IMR-90 (cell line): ENCODE measurements at regions not wholly inside any gene's neighbourhood (a gene's known extent, or its start where the extent isn't known, plus 50 kb on each side); places are given as distances from the start of the nearest gene placed in this dataset.

ENCODE experiments used
- ATAC-seq: fragments of 200-7000 bp; cut with Tn5 transposase; 2 replicates; pipeline ENCODE4 v1.9.1; 2020; ENCODE audit warnings: low read depth, mild to moderate bottlenecking, moderate library complexity
- BruUV-seq: library from RNA; stranded (reverse); fragments of 400-500 nt; replicated peaks from 2 replicates; lab custom pipeline; 2021; lab: Mats Ljungman, UMichigan
- CTCF ChIA-PET: fragments of 300-600 bp; formaldehyde crosslinking; extraction: SDS; loops from one replicate; lab custom pipeline; 2021; ENCODE audit warnings: antibody characterized with exemption; lab: Yijun Ruan, JAX
- POLR2A ChIA-PET: fragments of 300-600 bp; sonication (Branson Sonifier 250); formaldehyde crosslinking; loops from one replicate; lab custom pipeline; 2022; ENCODE audit warnings: antibody characterized with exemption; ENCODE audit not compliant: unreplicated experiment; lab: Charles Lee
- DNase-seq: peaks from one replicate; pipeline ENCODE4 v3.0.0; 2013
- H2AFZ ChIP-seq: replicated peaks from 2 replicates; pipeline ENCODE3; 2013; ENCODE audit warnings: low read length, mild to moderate bottlenecking; ENCODE audit not compliant: poor library complexity
- H2AK5ac ChIP-seq: 2 replicates; pipeline ENCODE4 v1.6.1; 2013; ENCODE audit warnings: low read depth, low read length, inconsistent platforms
- H2AK9ac ChIP-seq: replicated peaks from 2 replicates; pipeline ENCODE3; 2013; ENCODE audit warnings: mild to moderate bottlenecking, low read depth, low read length, moderate library complexity; ENCODE audit not compliant: poor library complexity
- H2BK120ac ChIP-seq: 2 replicates; pipeline ENCODE4 v1.6.1; 2013; ENCODE audit warnings: low read depth, low read length, inconsistent platforms
- H2BK15ac ChIP-seq: 3 replicates; pipeline ENCODE4 v1.6.1; 2013; ENCODE audit warnings: low read depth, low read length, inconsistent platforms
- H2BK20ac ChIP-seq: 2 replicates; pipeline ENCODE4 v1.6.1; 2013; ENCODE audit warnings: low read depth, mild to moderate bottlenecking, inconsistent platforms, low read length, moderate library complexity
- H2BK5ac ChIP-seq: 2 replicates; pipeline ENCODE4 v1.6.1; 2013; ENCODE audit warnings: mild to moderate bottlenecking, low read depth, low read length, inconsistent platforms; ENCODE audit not compliant: poor library complexity, severe bottlenecking
- H3K14ac ChIP-seq: replicated peaks from 2 replicates; pipeline ENCODE4 v1.6.1; 2013; ENCODE audit warnings: low read depth, low read length, inconsistent platforms
- H3K18ac ChIP-seq: 2 replicates; pipeline ENCODE4 v1.6.1; 2013; ENCODE audit warnings: low read depth, low read length, control low read depth
- H3K23ac ChIP-seq: 2 replicates; pipeline ENCODE4 v1.6.1; 2013; ENCODE audit warnings: low read depth, low read length, inconsistent platforms
- H3K27ac ChIP-seq: 2 replicates; pipeline ENCODE4 v1.5.1; 2013; ENCODE audit warnings: mild to moderate bottlenecking, control low read depth, low read length; ENCODE audit not compliant: insufficient read depth
- H3K27me3 ChIP-seq: 2 replicates; pipeline ENCODE4 v1.6.1; 2013; ENCODE audit warnings: low read length; ENCODE audit not compliant: control insufficient read depth, insufficient read depth
- H3K36me3 ChIP-seq: 2 replicates; pipeline ENCODE4 v1.6.1; 2013; ENCODE audit warnings: low read length, mixed read lengths; ENCODE audit not compliant: control insufficient read depth, insufficient read depth
- H3K4ac ChIP-seq: 2 replicates; pipeline ENCODE4 v1.6.1; 2013; ENCODE audit warnings: low read depth, low read length, inconsistent platforms
- H3K4me1 ChIP-seq: 2 replicates; pipeline ENCODE4 v1.6.1; 2013; ENCODE audit warnings: low read length, mixed read lengths; ENCODE audit not compliant: control insufficient read depth, insufficient read depth
- H3K4me2 ChIP-seq: 2 replicates; pipeline ENCODE4 v1.6.1; 2013; ENCODE audit warnings: low read depth, mild to moderate bottlenecking, control low read depth, low read length, moderate library complexity
- H3K4me3 ChIP-seq: 2 replicates; pipeline ENCODE4 v1.5.1; 2013; ENCODE audit warnings: low read depth, mild to moderate bottlenecking, control low read depth, low read length, moderate library complexity; ENCODE audit not compliant: insufficient read depth
- H3K56ac ChIP-seq: 2 replicates; pipeline ENCODE4 v1.6.1; 2013; ENCODE audit warnings: low read length, inconsistent platforms; ENCODE audit not compliant: insufficient read depth; ENCODE audit errors: extremely low read depth
- H3K79me1 ChIP-seq, 2 experiments: 2 replicates each; pipeline ENCODE4 v1.6.1; 2013; ENCODE audit warnings: low read length in 2 of 2, inconsistent platforms in 1 of 2, low read depth in 1 of 2
- H3K9ac ChIP-seq: 2 replicates; pipeline ENCODE4 v1.6.1; 2013; ENCODE audit warnings: low read depth, low read length, control low read depth
- H3K9me1 ChIP-seq: 2 replicates; pipeline ENCODE4 v1.6.1; 2013; ENCODE audit warnings: low read length, inconsistent platforms; ENCODE audit not compliant: insufficient read depth
- H3K9me3 ChIP-seq: 2 replicates; pipeline ENCODE4 v1.6.1; 2013; ENCODE audit warnings: low read length; ENCODE audit not compliant: control insufficient read depth, insufficient read depth
- H4K20me1 ChIP-seq: 2 replicates; pipeline ENCODE4 v1.6.1; 2013; ENCODE audit warnings: low read length, inconsistent platforms; ENCODE audit not compliant: insufficient read depth
- H4K5ac ChIP-seq: 2 replicates; pipeline ENCODE4 v1.6.1; 2013; ENCODE audit warnings: mild to moderate bottlenecking, low read depth, low read length, control low read depth
- H4K8ac ChIP-seq, 2 experiments: 2 replicates each; pipeline ENCODE4 v1.6.1; 2013; ENCODE audit warnings: low read depth in 2 of 2, low read length in 2 of 2, control low read depth in 1 of 2, inconsistent platforms in 1 of 2
- H4K91ac ChIP-seq: 2 replicates; pipeline ENCODE4 v1.6.1; 2013; ENCODE audit warnings: low read depth, low read length, inconsistent platforms; ENCODE audit not compliant: insufficient read depth
- BHLHE40 ChIP-seq: fragments of 150-350 bp; IDR thresholded peaks from 2 replicates; pipeline ENCODE4 v1.6.1; 2016; ENCODE audit warnings: mild to moderate bottlenecking, low read depth, low read length
- CEBPB ChIP-seq: IDR thresholded peaks from 2 replicates; pipeline ENCODE4 v1.6.1; 2012; ENCODE audit warnings: low read depth, low read length, improper control_type of control experiment
- CHD1 ChIP-seq: IDR thresholded peaks from 2 replicates; pipeline ENCODE4 v1.6.1; 2012; ENCODE audit warnings: low read depth, low read length, improper control_type of control experiment
- CTCF ChIP-seq: conservative IDR thresholded peaks from 2 replicates; pipeline ENCODE4 v1.5.1; 2012; ENCODE audit warnings: mild to moderate bottlenecking, low read depth, low read length, improper control_type of control experiment
- ELK1 ChIP-seq: fragments of 150-350 bp; IDR thresholded peaks from 2 replicates; pipeline ENCODE4 v1.6.1; 2016; ENCODE audit warnings: low read depth, mild to moderate bottlenecking, low read length, moderate library complexity, borderline replicate concordance
- FOS ChIP-seq: fragments of 150-350 bp; IDR thresholded peaks from 2 replicates; pipeline ENCODE4 v1.6.1; 2016; ENCODE audit warnings: low read depth, low read length
- MAFK ChIP-seq: IDR thresholded peaks from 2 replicates; pipeline ENCODE4 v1.6.1; 2012; ENCODE audit warnings: low read depth, low read length, improper control_type of control experiment
- MAZ ChIP-seq: IDR thresholded peaks from 2 replicates; pipeline ENCODE4 v1.6.1; 2012; ENCODE audit warnings: low read depth, mild to moderate bottlenecking, low read length, improper control_type of control experiment, moderate library complexity, borderline replicate concordance
- MXI1 ChIP-seq: IDR thresholded peaks from 2 replicates; pipeline ENCODE4 v1.6.1; 2012; ENCODE audit warnings: low read depth, mild to moderate bottlenecking, low read length, moderate library complexity, borderline replicate concordance
- NFE2L2 ChIP-seq: fragments of 150-350 bp; IDR thresholded peaks from 2 replicates; pipeline ENCODE4 v1.6.1; 2016; ENCODE audit warnings: low read depth, mild to moderate bottlenecking, low read length
- POLR2A ChIP-seq: IDR thresholded peaks from 2 replicates; pipeline ENCODE4 v1.6.1; 2012; ENCODE audit warnings: mild to moderate bottlenecking, low read depth, low read length
- RAD21 ChIP-seq: IDR thresholded peaks from 2 replicates; pipeline ENCODE4 v1.6.1; 2012; ENCODE audit warnings: low read length, improper control_type of control experiment
- RCOR1 ChIP-seq: IDR thresholded peaks from 2 replicates; pipeline ENCODE4 v1.6.1; 2012; ENCODE audit warnings: mild to moderate bottlenecking, low read length, improper control_type of control experiment; ENCODE audit not compliant: insufficient replicate concordance
- RFX5 ChIP-seq: IDR thresholded peaks from 2 replicates; pipeline ENCODE4 v1.8.0; 2012; ENCODE audit warnings: low read depth, mild to moderate bottlenecking, low read length, moderate library complexity
- USF2 ChIP-seq: fragments of 150-350 bp; IDR thresholded peaks from 2 replicates; pipeline ENCODE4 v1.6.1; 2017; ENCODE audit warnings: mild to moderate bottlenecking, antibody characterized with exemption, low read length, low read depth
- WGBS, 2 experiments: methylation state at CpG; one replicate each; pipeline versions ENCODE4 v1.1.5 to v1.1.7; 2013; ENCODE audit warnings: missing lambda C conversion rate in 2 of 2; ENCODE audit not compliant: insufficient read length in 1 of 2; ENCODE audit errors: extremely low coverage in 2 of 2; 5-methylcytosine and 5-hydroxymethylcytosine counted together
- dilution Hi-C: fragments of 300-500 bp; cut with HindIII; formaldehyde crosslinking; loops from one replicate; pipeline ENCODE4 v1.14.3; 2018; ENCODE audit warnings: low sequenced_read_pairs; ENCODE audit not compliant: unreplicated experiment
- in situ Hi-C: fragments of 300-500 bp; cut with MboI; formaldehyde crosslinking; loops from 3 replicates; pipeline ENCODE4 v1.14.3; 2019; ENCODE audit warnings: low sequenced_read_pairs, inconsistent platforms, mixed read lengths
- intact Hi-C: fragments of 100-400 bp; cut with micrococcal nuclease; formaldehyde crosslinking; loops from 2 replicates; pipeline ENCODE4 v1.10.0; 2022

- Histone ChIP-seq H3K4ac (no peak overlapping the region), H3K56ac (no peak overlapping the region), H3K36me3 (no peaks in the 10 kb centered on the region), H2AFZ (no peak overlapping the region), H3K4me1 (no peaks in the 10 kb centered on the region), H3K9me1 (no peaks in the 10 kb centered on the region), H3K9me3 (no peaks in the 10 kb centered on the region), H3K23ac (no peak overlapping the region), H3K4me3 (no peak overlapping the region), H3K79me1 (no peaks in the 10 kb centered on the region), H3K18ac (no peak overlapping the region), H3K9ac (no peak overlapping the region), H2AK9ac (no peak overlapping the region), H3K4me2 (no peak overlapping the region), H2BK5ac (no peak overlapping the region), H2AK5ac (no peak overlapping the region), H3K14ac (no peak overlapping the region), H3K27ac (no peak overlapping the region), H4K8ac (no peak overlapping the region), H2BK15ac (no peak overlapping the region), H3K27me3 (no peaks in the 10 kb centered on the region), H4K20me1 (no peaks in the 10 kb centered on the region), H4K5ac (no peak overlapping the region), H4K91ac (no peak overlapping the region), H2BK120ac (no peak overlapping the region), H2BK20ac (no peak overlapping the region)
- ATAC-seq = no peak
- intact Hi-C loops = no loop called here
- ChIA-PET CTCF (no interaction called here), POLR2A (no interaction called here)
- in situ Hi-C loops = no loop called here
- WGBS, 2 experiments = 83% methylated on average over 1 of the region's 2 CpGs; no CpG with 5 or more reads in 1 of the 2 experiments
- no peak for DNase-seq
- TF ChIP-seq CTCF = no peak
- TF ChIP-seq CEBPB = no peak
- TF ChIP-seq FOS = no peak
- TF ChIP-seq CHD1 = no peak
- no peak for TF ChIP-seq POLR2A
- no peak for TF ChIP-seq RAD21
- no peak for TF ChIP-seq NFE2L2
- no peak for TF ChIP-seq MAZ
- TF ChIP-seq BHLHE40 = no peak
- TF ChIP-seq MAFK = no peak
- TF ChIP-seq ELK1 = no peak
- TF ChIP-seq RCOR1 = no peak
- TF ChIP-seq RFX5 = no peak
- TF ChIP-seq MXI1 = no peak
- no peak for TF ChIP-seq USF2
- no TSS peak for BruUV-seq
- dilution Hi-C loops = no loop called here
Measured at GRCh38 chr1:195999022-195999421, 609.2 kb downstream of the KCNT2 start.
